CD4-positive, alpha-beta T cell (primary cell): ENCODE measurements at regions not wholly inside any gene's neighbourhood (a gene's known extent, or its start where the extent isn't known, plus 50 kb on each side); places are given as distances from the start of the nearest gene placed in this dataset.

ENCODE experiments used
- ATAC-seq: fragments of 200-7000 bp; cut with Tn5 transposase; one replicate; pipeline ENCODE4 v1.10.0; 2022; ENCODE audit warnings: mild to moderate bottlenecking; ENCODE audit not compliant: poor library complexity
- CTCF ChIA-PET: fragments of 350-600 bp; sonication (Branson Sonifier 250); formaldehyde crosslinking; loops from one replicate; lab custom pipeline; 2021; ENCODE audit warnings: antibody characterized with exemption, inconsistent platforms; lab: Charles Lee
- POLR2A ChIA-PET: fragments of 350-600 bp; sonication (Branson Sonifier 250); formaldehyde crosslinking; loops from one replicate; lab custom pipeline; 2021; ENCODE audit warnings: antibody characterized with exemption, inconsistent platforms; lab: Charles Lee
- DNase-seq, 14 experiments: peaks; one replicate each; pipeline ENCODE4 v3.0.0-alpha.2; 2013 to 2020; ENCODE audit warnings: mixed read lengths in 2 of 14
- H3K27ac ChIP-seq, 2 donors: one replicate each; pipeline versions ENCODE4 v1.5.1 to v1.7.0; 2013; ENCODE audit warnings: low read length in 2 of 2, low read depth in 1 of 2, mild to moderate bottlenecking in 1 of 2
- H3K27me3 ChIP-seq, 2 experiments: 1 replicate in 1 of 2; 2 replicates in 1 of 2; pipeline versions ENCODE4 v1.6.1 to v1.7.0; 2013; ENCODE audit warnings: low read length in 2 of 2, control low read depth in 1 of 2, mild to moderate bottlenecking in 1 of 2, moderate library complexity in 1 of 2; ENCODE audit not compliant: insufficient read depth in 2 of 2, control insufficient read depth in 1 of 2
- H3K36me3 ChIP-seq: one replicate; pipeline ENCODE4 v1.6.1; 2013; ENCODE audit warnings: low read length, control low read depth; ENCODE audit not compliant: insufficient read depth
- H3K4me1 ChIP-seq: one replicate; pipeline ENCODE4 v1.6.1; 2013; ENCODE audit warnings: low read length, control low read depth; ENCODE audit not compliant: insufficient read depth
- H3K4me3 ChIP-seq: one replicate; pipeline ENCODE4 v1.5.1; 2013; ENCODE audit warnings: mild to moderate bottlenecking, low read length, moderate library complexity
- H3K9me3 ChIP-seq, 2 experiments: 1 replicate in 1 of 2; 2 replicates in 1 of 2; pipeline versions ENCODE4 v1.6.1 to v1.7.0; 2013; ENCODE audit warnings: low read length in 2 of 2, mild to moderate bottlenecking in 2 of 2, control low read depth in 1 of 2, moderate library complexity in 1 of 2; ENCODE audit not compliant: control insufficient read depth in 1 of 2, insufficient read depth in 1 of 2
- H3K27ac Mint-ChIP-seq: one replicate; pipeline ENCODE4 v1.8.0; 2020; ENCODE audit warnings: mixed read lengths
- H3K27me3 Mint-ChIP-seq: one replicate; pipeline ENCODE4 v1.8.0; 2021; ENCODE audit warnings: mixed read lengths
- H3K36me3 Mint-ChIP-seq: one replicate; pipeline ENCODE4 v1.8.0; 2021; ENCODE audit warnings: low read depth, mixed read lengths
- H3K4me1 Mint-ChIP-seq: one replicate; pipeline ENCODE4 v1.8.0; 2021; ENCODE audit warnings: low read depth, mixed read lengths
- H3K4me3 Mint-ChIP-seq: one replicate; pipeline ENCODE4 v1.8.0; 2020; ENCODE audit warnings: mild to moderate bottlenecking, mixed read lengths
- H3K9me3 Mint-ChIP-seq: one replicate; pipeline ENCODE4 v1.8.0; 2020; ENCODE audit warnings: mixed read lengths
- intact Hi-C, 2 experiments: fragments of 100-400 bp; cut with DNase I in 1 of 2; cut with micrococcal nuclease in 1 of 2; formaldehyde crosslinking; loops; one replicate each; pipeline versions ENCODE4 v1.15.1 to v1.9.0; 2023 to 2025; cut with DNase I, micrococcal nuclease
- TF ChIP-seq, protein P1 (sequence below): fragments of 200-600 bp; IDR thresholded peaks from one replicate; pipeline ENCODE4 v1.8.0; 2022; ENCODE audit warnings: antibody characterized with exemption, mild to moderate bottlenecking

DNA sequence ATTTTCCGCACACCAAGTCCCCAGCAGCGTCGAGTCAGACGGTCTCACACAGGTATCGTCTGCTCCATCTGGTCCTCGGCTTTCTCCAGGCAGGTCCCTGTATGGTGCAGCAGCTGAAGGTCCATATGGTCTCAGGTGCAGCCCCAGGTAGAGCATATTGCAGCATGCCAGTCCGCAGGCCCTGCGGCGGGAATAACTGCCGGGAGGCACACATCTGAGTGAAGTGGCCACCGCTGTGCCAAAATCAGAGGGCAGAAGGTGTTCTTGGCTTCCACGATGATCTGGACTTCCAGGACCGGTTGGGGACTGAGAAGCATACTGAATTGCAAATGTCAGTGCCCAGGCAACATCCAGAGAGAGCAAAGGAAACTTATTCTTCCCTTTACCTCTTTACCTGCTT is 320.3 kb downstream of the RNF144A start:
- Histone ChIP-seq H3K36me3 (no peaks in the 10 kb centered on the region), H3K27ac (no peak overlapping the region), H3K4me3 (no peak overlapping the region), H3K27me3 (no peaks in the 10 kb centered on the region), H3K4me1 (no peaks in the 10 kb centered on the region), H3K9me3 (no peaks in the 10 kb centered on the region)
- DNase-seq (no peak), ATAC-seq (no peak)
- intact Hi-C loops, result no loop called here
- ChIA-PET CTCF (no interaction called here), POLR2A (no interaction called here)
- Mint-ChIP-seq H3K4me3 (no peak overlapping the region), H3K4me1 (no peaks in the 10 kb centered on the region), H3K27me3 (no peaks in the 10 kb centered on the region), H3K27ac (no peak overlapping the region), H3K9me3 (no peaks in the 10 kb centered on the region), H3K36me3 (no peaks in the 10 kb centered on the region)
- TF ChIP-seq, protein P1, sequence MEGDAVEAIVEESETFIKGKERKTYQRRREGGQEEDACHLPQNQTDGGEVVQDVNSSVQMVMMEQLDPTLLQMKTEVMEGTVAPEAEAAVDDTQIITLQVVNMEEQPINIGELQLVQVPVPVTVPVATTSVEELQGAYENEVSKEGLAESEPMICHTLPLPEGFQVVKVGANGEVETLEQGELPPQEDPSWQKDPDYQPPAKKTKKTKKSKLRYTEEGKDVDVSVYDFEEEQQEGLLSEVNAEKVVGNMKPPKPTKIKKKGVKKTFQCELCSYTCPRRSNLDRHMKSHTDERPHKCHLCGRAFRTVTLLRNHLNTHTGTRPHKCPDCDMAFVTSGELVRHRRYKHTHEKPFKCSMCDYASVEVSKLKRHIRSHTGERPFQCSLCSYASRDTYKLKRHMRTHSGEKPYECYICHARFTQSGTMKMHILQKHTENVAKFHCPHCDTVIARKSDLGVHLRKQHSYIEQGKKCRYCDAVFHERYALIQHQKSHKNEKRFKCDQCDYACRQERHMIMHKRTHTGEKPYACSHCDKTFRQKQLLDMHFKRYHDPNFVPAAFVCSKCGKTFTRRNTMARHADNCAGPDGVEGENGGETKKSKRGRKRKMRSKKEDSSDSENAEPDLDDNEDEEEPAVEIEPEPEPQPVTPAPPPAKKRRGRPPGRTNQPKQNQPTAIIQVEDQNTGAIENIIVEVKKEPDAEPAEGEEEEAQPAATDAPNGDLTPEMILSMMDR, result no peak

DNA sequence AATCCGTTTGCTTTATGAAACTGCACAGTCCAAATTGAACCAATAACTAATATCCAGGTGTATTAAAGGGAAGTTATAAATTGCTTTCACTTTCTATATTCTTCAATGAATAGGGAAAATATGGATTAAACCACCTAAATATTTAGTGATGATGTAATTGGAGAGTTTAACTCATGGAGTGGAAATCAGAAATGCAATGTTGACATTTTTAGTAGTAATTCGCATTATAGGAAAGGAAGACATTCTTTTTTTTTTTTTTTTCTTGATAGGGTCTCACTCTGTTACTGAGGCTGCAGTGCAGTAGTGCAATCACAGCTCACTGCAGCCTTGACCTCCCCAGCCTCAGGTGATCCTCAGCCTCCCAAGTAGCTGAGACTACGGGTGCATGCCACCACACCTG is 321.9 kb downstream of the RNF144A start:
- no peaks in the 10 kb centered on the region for H3K4me1 ChIP-seq
- POLR2A ChIA-PET, result no interaction called here
- CTCF ChIA-PET, result no interaction called here
- Mint-ChIP-seq H3K4me3 (no peak overlapping the region), H3K9me3 (no peaks in the 10 kb centered on the region), H3K36me3 (no peaks in the 10 kb centered on the region), H3K4me1 (no peaks in the 10 kb centered on the region), H3K27ac (no peak overlapping the region), H3K27me3 (no peaks in the 10 kb centered on the region)
- H3K27ac ChIP-seq, result no peak overlapping the region
- ATAC-seq (no peak), DNase-seq (no peak)
- intact Hi-C loops, result no loop called here
- TF ChIP-seq, protein P1, result no peak
- H3K9me3 ChIP-seq, result no peaks in the 10 kb centered on the region
- no peak overlapping the region for H3K4me3 ChIP-seq
- no peaks in the 10 kb centered on the region for H3K27me3 ChIP-seq
- H3K36me3 ChIP-seq, result no peaks in the 10 kb centered on the region

DNA sequence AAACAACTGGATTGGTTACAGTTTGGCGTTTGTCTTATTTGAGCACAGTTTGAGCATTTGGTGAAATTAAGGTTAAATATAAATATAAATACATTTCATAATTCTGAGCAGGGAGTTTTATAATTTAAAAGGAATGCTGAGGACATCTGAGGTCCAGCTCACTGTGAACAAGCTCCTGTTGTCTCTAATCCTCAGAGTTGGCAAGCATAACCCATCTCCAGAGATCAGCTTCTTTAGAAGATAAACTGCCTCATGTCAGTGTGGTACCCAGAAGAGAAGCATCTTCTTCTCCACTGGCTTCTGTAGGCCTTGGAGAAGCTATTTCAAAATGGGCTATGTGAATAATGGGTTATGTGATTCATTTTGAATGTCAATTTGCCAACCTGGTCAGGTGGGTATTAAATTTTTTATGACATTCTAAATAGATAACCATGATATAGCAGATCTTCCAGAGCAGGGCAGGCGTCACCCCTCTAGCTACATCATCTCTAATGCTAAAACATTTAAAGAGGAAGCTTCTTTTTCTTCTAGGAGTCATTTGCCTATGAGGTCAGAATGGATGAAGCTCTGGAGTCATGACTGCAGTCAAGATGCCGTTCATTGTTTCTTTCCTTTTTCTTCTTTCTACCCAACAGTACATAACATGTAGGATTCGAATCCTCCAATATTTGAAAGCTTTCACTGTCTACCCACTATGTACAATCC is 324.0 kb downstream of the RNF144A start:
- H3K4me3 ChIP-seq, result no peak overlapping the region
- H3K9me3 ChIP-seq, result no peaks in the 10 kb centered on the region
- ChIA-PET CTCF (no interaction called here), POLR2A (no interaction called here)
- DNase-seq (no peak), ATAC-seq (no peak)
- H3K4me1 Mint-ChIP-seq, result no peaks in the 10 kb centered on the region
- intact Hi-C loops, result no loop called here
- TF ChIP-seq, protein P1, result no peak
- no peaks in the 10 kb centered on the region for H3K4me1 ChIP-seq
- no peak overlapping the region for H3K27ac Mint-ChIP-seq
- no peaks in the 10 kb centered on the region for H3K27me3 ChIP-seq
- H3K36me3 ChIP-seq, result no peaks in the 10 kb centered on the region
- no peaks in the 10 kb centered on the region for H3K36me3 Mint-ChIP-seq
- no peak overlapping the region for H3K4me3 Mint-ChIP-seq
- H3K27ac ChIP-seq, result no peak overlapping the region
- no peaks in the 10 kb centered on the region for H3K9me3 Mint-ChIP-seq
- H3K27me3 Mint-ChIP-seq, result no peaks in the 10 kb centered on the region
